ENCODE measurements at regions not wholly inside any gene's neighbourhood (a gene's known extent, or its start where the extent isn't known, plus 50 kb on each side); places are given as distances from the start of the nearest gene placed in this dataset.
A peak's percentile ranks its signal among the peaks of the same experiment; 100 is the strongest.

- no peak for DNase-seq (ENCODE audit: low read depth, low spot score)
Measured at GRCh38 chr2:213202011-213202410, 50.6 kb upstream of the IKZF2 start.

DNA sequence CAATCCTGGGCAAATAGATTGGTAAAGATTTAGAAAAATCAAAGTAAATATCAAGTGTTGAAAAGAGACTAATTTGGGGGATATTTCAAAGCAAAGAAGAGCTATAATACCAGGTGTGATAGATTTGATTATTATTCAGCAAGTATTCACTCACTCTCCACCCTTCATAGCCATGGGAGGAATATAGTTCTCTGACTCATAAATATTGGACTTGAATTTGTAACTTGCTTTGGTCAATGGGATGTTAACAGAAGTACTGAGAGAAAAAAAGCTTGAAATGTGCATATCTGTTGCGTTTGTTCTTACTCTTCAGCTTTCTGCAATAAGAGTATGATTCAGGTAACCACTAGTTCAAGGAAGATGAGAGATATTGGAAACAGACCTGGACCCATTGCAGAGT lies 54.5 kb upstream of the IKZF2 start:
- DNase-seq (ENCODE audit: low read depth, low spot score), result no peak

DNA sequence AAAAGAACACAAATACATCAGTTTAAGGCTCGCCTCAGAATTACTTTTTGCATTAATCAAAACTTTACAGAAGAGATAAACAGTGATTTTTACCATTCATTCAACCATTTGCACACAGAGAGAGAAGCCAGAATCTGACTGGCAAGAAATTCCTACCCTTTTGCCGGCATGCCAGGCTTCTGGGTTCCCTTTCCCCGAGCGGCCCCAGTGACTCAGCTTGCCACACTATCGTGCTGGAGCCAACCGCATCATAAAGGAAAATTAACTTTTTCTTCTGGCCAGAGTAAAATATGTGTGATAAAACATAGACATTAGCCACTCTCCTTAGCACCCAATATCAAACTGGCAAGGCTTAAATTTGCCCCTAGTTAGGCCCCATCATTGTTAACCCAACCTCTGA lies 61.8 kb upstream of the IKZF2 start:
- no peak for DNase-seq (ENCODE audit: low read depth, low spot score)

GRCh38 chr2:213214209-213214608 lies 62.8 kb upstream of the IKZF2 start:
- no peak for DNase-seq (ENCODE audit: low read depth, low spot score)

DNA sequence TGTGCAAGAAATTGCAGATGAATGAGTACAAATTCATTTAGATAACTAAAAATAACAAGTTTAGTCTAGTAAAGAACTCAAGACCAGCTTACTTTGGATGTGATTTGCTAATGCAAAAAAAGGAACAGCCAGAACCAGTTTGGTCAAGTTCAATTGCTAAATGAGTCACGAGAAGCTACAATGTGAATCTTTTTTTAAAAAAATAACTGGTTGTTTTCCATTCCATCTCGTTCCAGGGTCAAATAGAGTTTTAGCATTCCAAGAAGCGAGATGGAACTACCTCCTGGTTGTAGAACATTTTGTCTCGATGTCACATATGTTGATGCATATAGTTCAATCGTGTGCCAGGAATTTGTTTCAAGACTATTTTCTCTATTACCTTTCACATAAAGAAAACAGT lies 65.0 kb upstream of the IKZF2 start:
- peak; percentile 77 for DNase-seq (ENCODE audit: low read depth, low spot score)

GRCh38 chr2:213219816-213220215 lies 64.4 kb upstream of the SPAG16 start:
- no peak for DNase-seq (ENCODE audit: low read depth, low spot score)

DNA sequence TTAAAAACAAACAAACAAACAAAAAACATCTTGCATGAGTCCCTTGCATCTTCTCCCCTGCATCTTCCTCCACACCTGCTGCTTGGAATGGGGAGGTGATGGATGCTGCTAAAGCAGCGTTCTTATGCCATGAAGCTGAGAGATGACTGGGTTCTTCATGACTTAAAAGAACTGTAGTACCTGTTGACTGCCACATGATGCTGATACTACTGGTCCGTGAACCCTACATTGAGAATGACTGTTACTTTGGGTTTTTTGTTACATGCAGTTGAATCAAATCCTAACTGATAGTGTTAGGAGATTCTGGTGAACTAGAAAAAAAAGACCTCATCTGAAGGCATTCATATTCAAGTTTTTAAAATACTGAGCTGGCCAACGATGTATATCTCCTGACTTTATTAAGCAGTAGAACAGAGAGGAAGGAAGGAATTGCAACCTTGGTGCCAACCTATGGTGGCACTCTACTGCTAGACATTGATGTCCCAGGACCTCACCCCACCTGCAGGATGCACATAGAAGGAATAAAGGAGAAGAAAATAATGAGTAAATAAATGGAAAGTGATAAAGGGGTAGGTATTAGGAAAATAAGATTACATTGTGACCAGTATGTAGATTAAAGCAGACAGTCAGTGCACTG lies 63.2 kb upstream of the SPAG16 start:
- DNase-seq (ENCODE audit: low read depth, low spot score), result no peak

DNA sequence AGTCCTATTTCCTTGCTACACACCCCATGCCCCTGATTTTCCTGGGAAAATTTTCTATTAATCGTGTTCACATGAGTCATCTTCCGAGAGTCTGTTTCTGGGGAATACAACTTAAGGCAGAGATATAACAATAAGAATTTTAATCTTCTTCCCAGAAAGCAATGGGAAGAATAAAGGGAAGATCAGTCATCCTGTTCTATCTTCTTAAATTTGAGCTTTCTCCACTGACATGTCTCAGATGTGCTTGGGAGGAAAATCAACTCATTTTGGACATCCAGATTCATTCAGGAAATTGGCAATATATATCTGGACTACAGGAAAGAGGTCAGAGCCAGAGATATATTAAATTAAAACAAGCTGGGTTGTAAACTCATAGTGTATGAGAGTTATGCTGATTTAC lies 62.3 kb upstream of the SPAG16 start:
- no peak for DNase-seq (ENCODE audit: low read depth, low spot score)

GRCh38 chr2:213224366-213224765 lies 59.9 kb upstream of the SPAG16 start:
- no peak for DNase-seq (ENCODE audit: low read depth, low spot score)

GRCh38 chr2:213225866-213226265 lies 58.4 kb upstream of the SPAG16 start:
- no peak for DNase-seq (ENCODE audit: low read depth, low spot score)

DNA sequence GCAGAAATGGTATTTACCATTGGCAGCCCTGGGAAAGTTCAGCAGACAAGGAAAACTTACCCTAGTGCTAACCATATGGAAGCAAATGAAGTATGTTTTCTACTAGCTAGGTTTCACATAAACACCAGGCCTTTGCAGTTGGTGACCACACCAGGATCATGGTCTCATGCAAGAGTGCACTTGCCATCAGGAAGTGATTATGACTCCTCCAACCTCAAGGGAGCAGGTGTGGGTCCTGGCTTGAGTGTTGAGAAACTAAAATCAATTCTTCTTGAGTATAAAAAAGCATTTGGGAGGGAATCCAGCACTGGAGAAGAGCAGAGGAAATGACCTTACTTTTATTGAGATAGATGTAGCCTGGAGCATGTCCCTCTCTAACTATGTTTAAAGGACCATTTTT lies 56.8 kb upstream of the SPAG16 start:
- DNase-seq (ENCODE audit: low read depth, low spot score), result no peak

GRCh38 chr2:213228638-213229037 lies 55.6 kb upstream of the SPAG16 start:
- no peak for DNase-seq (ENCODE audit: low read depth, low spot score)

DNA sequence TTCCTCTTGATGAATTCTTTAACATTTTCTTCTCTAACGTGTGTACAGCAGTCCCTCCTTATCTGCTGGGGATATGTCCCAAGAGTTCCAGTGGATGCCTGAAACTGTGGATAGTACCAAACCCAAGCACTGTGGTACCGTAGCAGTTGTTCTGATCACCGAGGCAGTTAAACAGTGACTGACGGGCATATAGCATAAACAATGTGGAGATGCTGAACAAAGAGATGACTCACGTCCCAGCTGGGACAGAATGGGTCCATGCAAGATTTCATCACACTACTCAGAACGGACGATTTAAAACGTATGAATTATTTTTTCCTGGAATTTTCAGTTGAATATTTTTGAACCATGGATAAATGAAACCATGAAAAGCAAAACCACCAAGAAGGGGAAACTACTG lies 54.5 kb upstream of the SPAG16 start:
- no peak for DNase-seq (ENCODE audit: low read depth, low spot score)

GRCh38 chr2:213231966-213232365 lies 52.3 kb upstream of the SPAG16 start:
- DNase-seq (ENCODE audit: low read depth, low spot score), result no peak

GRCh38 chr2:213232649-213233437 lies 51.4 kb upstream of the SPAG16 start:
- DNase-seq (ENCODE audit: low read depth, low spot score), result peak; percentile 55

DNA sequence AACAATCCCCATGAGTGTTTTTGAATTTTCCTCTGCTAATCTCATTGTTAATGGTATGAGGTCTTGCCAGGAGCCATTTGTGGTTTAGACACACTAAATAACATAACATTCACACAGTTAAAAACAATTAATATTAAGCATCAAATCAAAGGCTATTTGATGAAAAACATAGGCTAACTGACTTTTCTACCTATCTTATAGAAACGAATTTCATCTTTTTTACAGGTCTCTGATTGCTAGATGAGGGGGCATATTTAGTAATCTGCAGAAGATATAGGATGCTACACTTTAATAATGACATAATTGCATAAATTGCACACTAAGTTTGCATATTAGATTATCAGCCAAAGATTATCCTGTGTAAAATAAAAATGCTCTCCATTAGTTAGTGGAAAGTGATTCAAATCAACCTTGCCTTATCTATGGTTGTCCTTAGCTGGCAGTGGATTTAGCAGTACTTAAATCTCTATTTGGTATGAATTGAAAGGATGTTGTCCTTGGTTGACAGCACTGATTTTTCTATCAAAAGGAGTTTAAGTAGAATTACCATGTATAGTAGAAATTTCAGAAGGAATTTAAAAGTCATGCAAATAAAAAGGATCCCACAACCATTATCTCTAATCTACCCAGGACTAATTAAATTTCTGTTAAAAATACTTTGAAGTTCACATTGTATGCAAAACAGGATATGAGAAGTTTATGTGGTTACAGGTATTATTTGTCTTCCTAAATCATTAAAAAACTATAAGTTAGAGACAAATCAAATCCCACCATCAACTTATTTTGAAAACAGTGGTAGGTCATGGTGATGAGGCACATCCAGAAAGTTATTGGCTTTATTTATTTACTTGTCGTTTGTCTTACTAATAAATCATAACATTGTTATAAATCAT lies 50.6 kb upstream of the SPAG16 start:
- no peak for DNase-seq (ENCODE audit: low read depth, low spot score)
